HEK293T (cell line): ENCODE measurements at regions not wholly inside any gene's neighbourhood (a gene's known extent, or its start where the extent isn't known, plus 50 kb on each side); places are given as distances from the start of the nearest gene placed in this dataset.

Source experiments
- CTCF ChIA-PET: fragments of 350-600 bp; formaldehyde crosslinking; extraction: SDS; loops from one replicate; lab custom pipeline; 2021; ENCODE audit warnings: antibody characterized with exemption, inconsistent platforms; lab: Yijun Ruan, JAX
- POLR2A ChIA-PET: fragments of 350-600 bp; formaldehyde crosslinking; extraction: SDS; loops from one replicate; lab custom pipeline; 2020; ENCODE audit warnings: antibody characterized with exemption, inconsistent platforms; lab: Yijun Ruan, JAX
- DNase-seq: peaks from one replicate; pipeline ENCODE4 v3.0.0; 2012; ENCODE audit warnings: mixed read lengths; ENCODE audit errors: extremely low spot score
- ARNT ChIP-seq: fragments of 450-650 bp; IDR thresholded peaks from 2 replicates; pipeline ENCODE4 v1.6.1; 2017; ENCODE audit warnings: mild to moderate bottlenecking
- BHLHE40 ChIP-seq: fragments of 450-650 bp; IDR thresholded peaks from 2 replicates; pipeline ENCODE4 v1.6.1; 2016; ENCODE audit warnings: mild to moderate bottlenecking, moderate library complexity, borderline replicate concordance
- CTBP1 ChIP-seq: fragments of 450-650 bp; IDR thresholded peaks from 2 replicates; pipeline ENCODE4 v1.6.1; 2016; ENCODE audit warnings: borderline replicate concordance
- ELF4 ChIP-seq: fragments of 450-650 bp; IDR thresholded peaks from 2 replicates; pipeline ENCODE4 v1.6.1; 2017; ENCODE audit warnings: antibody characterized with exemption
- FOXA1 ChIP-seq: fragments of 450-650 bp; IDR thresholded peaks from 2 replicates; pipeline ENCODE4 v1.6.1; 2016; ENCODE audit warnings: mild to moderate bottlenecking
- FOXK2 ChIP-seq: fragments of 450-650 bp; IDR thresholded peaks from 2 replicates; pipeline ENCODE4 v1.6.1; 2016; ENCODE audit warnings: mild to moderate bottlenecking
- FOXM1 ChIP-seq: fragments of 450-650 bp; IDR thresholded peaks from 2 replicates; pipeline ENCODE4 v1.6.1; 2017; ENCODE audit warnings: mild to moderate bottlenecking, borderline replicate concordance
- HDGF ChIP-seq: fragments of 450-650 bp; IDR thresholded peaks from 2 replicates; pipeline ENCODE4 v1.6.1; 2017; ENCODE audit warnings: antibody characterized with exemption, borderline replicate concordance
- L3MBTL2 ChIP-seq: fragments of 450-650 bp; conservative IDR thresholded peaks from 2 replicates; pipeline ENCODE4 v1.6.1; 2016; ENCODE audit warnings: mild to moderate bottlenecking
- LEF1 ChIP-seq: fragments of 450-650 bp; IDR thresholded peaks from 2 replicates; pipeline ENCODE4 v1.6.1; 2017; ENCODE audit warnings: mild to moderate bottlenecking, borderline replicate concordance
- NFRKB ChIP-seq: fragments of 450-650 bp; IDR thresholded peaks from 2 replicates; pipeline ENCODE4 v1.6.1; 2016; ENCODE audit warnings: mild to moderate bottlenecking, moderate library complexity
- PKNOX1 ChIP-seq: fragments of 450-650 bp; IDR thresholded peaks from 2 replicates; pipeline ENCODE4 v1.6.1; 2016
- SP1 ChIP-seq: fragments of 450-650 bp; IDR thresholded peaks from 2 replicates; pipeline ENCODE4 v1.6.1; 2017
- SUZ12 ChIP-seq: fragments of 450-650 bp; IDR thresholded peaks from 2 replicates; pipeline ENCODE4 v1.6.1; 2016; ENCODE audit warnings: mild to moderate bottlenecking
- TARDBP ChIP-seq: fragments of 450-650 bp; IDR thresholded peaks from 2 replicates; pipeline ENCODE4 v1.6.1; 2016
- ZNF384 ChIP-seq: fragments of 450-650 bp; IDR thresholded peaks from 2 replicates; pipeline ENCODE4 v1.6.1; 2016

GRCh38 chr3:13706451-13706850 is 157.5 kb downstream of the FBLN2 start:
- TF ChIP-seq ZNF384 (no peak), SP1 (no peak), BHLHE40 (no peak), NFRKB (no peak), HDGF (no peak), L3MBTL2 (no peak), ELF4 (no peak), LEF1 (no peak)
- CTCF ChIA-PET: no interaction called here
- POLR2A ChIA-PET: no interaction called here
- no peak for DNase-seq

GRCh38 chr3:13705702-13706280 is 156.9 kb downstream of the FBLN2 start:
- DNase-seq: no peak
- POLR2A ChIA-PET: no interaction called here
- TF ChIP-seq FOXM1 (no peak), FOXK2 (no peak), FOXA1 (no peak), CTBP1 (no peak), LEF1 (no peak), PKNOX1 (no peak), SP1 (no peak), L3MBTL2 (no peak), BHLHE40 (no peak), TARDBP (no peak), SUZ12 (no peak), ARNT (no peak), NFRKB (no peak), HDGF (no peak)
- CTCF ChIA-PET: no interaction called here

GRCh38 chr3:13705051-13705450 is 156.1 kb downstream of the FBLN2 start:
- ChIA-PET POLR2A (no interaction called here), CTCF (no interaction called here)
- DNase-seq: no peak
- TF ChIP-seq BHLHE40 (no peak), L3MBTL2 (no peak), ARNT (no peak), PKNOX1 (no peak), HDGF (no peak), SP1 (no peak), FOXA1 (no peak), TARDBP (no peak), FOXK2 (no peak), SUZ12 (no peak), NFRKB (no peak)

GRCh38 chr3:13704174-13704573 is 155.2 kb downstream of the FBLN2 start:
- TF ChIP-seq ARNT (no peak), BHLHE40 (no peak), SUZ12 (no peak)
- CTCF ChIA-PET: no interaction called here
- no peak for DNase-seq
- POLR2A ChIA-PET: no interaction called here

- CTCF ChIA-PET: no interaction called here
- no peak for DNase-seq
- POLR2A ChIA-PET: no interaction called here
- no peak for TF ChIP-seq NFRKB
- no peak for TF ChIP-seq ZNF384
- TF ChIP-seq LEF1: no peak
- TF ChIP-seq FOXA1: no peak
- no peak for TF ChIP-seq HDGF
- TF ChIP-seq FOXK2: no peak
- TF ChIP-seq CTBP1: no peak
- no peak for TF ChIP-seq ELF4
- TF ChIP-seq FOXM1: no peak
- TF ChIP-seq BHLHE40: no peak
- no peak for TF ChIP-seq PKNOX1
Observed at GRCh38 chr3:13703071-13703470, 154.1 kb downstream of the FBLN2 start.

GRCh38 chr3:13702286-13702685 is 153.4 kb downstream of the FBLN2 start:
- TF ChIP-seq PKNOX1: no peak
- TF ChIP-seq BHLHE40: no peak
- no peak for TF ChIP-seq LEF1
- no peak for TF ChIP-seq TARDBP
- no peak for TF ChIP-seq L3MBTL2
- TF ChIP-seq ZNF384: no peak
- TF ChIP-seq ELF4: no peak
- no peak for TF ChIP-seq FOXK2
- no peak for DNase-seq
- ChIA-PET CTCF (no interaction called here), POLR2A (no interaction called here)

- CTCF ChIA-PET: interaction anchor here (1.0 kb wide), 1 partner anchor 11 kb away, joined by 3 read pairs; no protein-coding TSS in a partner anchor
- POLR2A ChIA-PET: no interaction called here
- TF ChIP-seq ELF4: no peak
- TF ChIP-seq FOXK2: no peak
- no peak for TF ChIP-seq HDGF
- no peak for TF ChIP-seq FOXM1
- TF ChIP-seq PKNOX1: no peak
- no peak for TF ChIP-seq TARDBP
- no peak for TF ChIP-seq ARNT
- TF ChIP-seq ZNF384: no peak
- TF ChIP-seq L3MBTL2: no peak
- DNase-seq: no peak
Observed at GRCh38 chr3:13700889-13701288, 152.0 kb downstream of the FBLN2 start.
